GM18505 (cell line): ENCODE measurements at regions not wholly inside any gene's neighbourhood (a gene's known extent, or its start where the extent isn't known, plus 50 kb on each side); places are given as distances from the start of the nearest gene placed in this dataset.

Experiments used
- ATAC-seq: cut with Tn5 transposase; IDR thresholded peaks from one replicate; pipeline ENCODE4 v1.9.1; 2021; ENCODE audit not compliant: unreplicated experiment
- POLR2A ChIP-seq: IDR thresholded peaks from 4 replicates; pipeline ENCODE4 v1.6.1; 2011; ENCODE audit warnings: borderline replicate concordance; ENCODE audit not compliant: insufficient read depth, insufficient read length; ENCODE audit errors: extremely low read depth

DNA sequence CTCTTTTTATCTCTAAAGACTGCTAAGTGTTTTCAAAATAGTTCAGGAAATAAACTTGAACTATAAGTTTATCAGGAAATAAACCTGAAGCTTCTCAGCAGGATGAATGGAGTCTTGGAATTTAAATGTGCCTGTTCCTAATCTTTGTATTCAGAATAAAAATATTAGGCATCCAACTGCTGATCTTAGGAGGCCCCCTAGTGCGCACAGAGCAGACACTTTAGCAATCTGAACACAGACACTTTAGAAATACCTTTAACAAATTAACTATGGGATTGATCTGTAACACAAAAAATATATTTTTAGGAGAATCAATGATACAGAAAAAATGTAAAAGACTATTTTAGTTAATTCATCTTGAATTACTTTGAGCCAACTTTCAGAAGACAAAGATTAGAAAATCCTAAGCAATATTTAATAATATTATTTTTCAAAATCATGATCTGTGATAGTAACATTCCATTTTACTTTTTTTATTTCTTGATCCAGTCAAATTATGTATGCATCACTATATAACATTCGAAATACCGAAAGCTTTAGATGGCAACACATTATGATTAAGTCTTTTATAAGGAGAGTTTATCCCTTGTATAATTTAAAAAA is 80.9 kb downstream of the SLC41A2 start:
- ATAC-seq = no peak
- TF ChIP-seq POLR2A = no peak

GRCh38 chr12:104873374-104873773 is 84.7 kb downstream of the SLC41A2 start:
- TF ChIP-seq POLR2A = no peak
- ATAC-seq = no peak

DNA sequence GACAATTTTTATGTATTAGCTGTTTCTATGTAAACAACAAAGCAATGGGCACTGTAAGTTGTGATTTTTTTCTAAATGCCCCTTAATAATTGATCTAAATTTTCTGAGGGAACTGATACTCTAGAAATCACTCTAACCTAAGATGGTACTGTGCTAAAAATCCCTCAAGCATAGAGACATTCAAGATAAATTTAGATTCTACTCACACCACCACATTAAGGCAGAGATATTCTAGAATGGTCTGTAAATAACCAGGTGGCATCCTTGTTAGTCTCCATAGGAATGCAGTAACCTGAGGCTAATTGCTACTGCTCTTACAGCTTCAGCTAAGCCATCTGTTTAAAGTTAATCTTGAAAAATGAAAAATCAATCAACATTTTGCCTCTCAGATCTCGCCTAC is 87.3 kb downstream of the SLC41A2 start:
- no peak for TF ChIP-seq POLR2A

GRCh38 chr12:104866291-104866690 is 91.8 kb downstream of the SLC41A2 start:
- ATAC-seq = no peak
- no peak for TF ChIP-seq POLR2A

More for the DNA sequence above, 87.3 kb downstream of the SLC41A2 start:
- ATAC-seq = no peak

DNA sequence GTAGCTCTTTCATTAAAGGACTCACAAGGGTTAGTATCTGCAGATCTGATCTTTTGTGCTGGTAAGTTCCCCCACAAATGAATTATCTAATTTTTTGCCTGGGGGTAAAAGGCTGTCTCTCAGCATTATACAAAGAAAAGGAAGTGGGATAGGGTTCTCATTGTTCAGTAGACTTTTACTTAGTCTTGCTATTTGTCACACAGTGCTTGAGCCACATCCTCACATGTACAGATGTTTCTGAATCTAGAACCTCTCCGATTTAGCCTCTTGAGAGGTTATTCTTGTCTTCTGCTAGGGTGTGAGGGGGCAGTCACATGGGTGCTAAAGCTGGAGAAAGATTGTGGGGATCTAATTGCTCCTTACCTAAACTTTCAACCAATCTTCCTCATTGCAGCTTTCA is 93.0 kb downstream of the SLC41A2 start:
- ATAC-seq = peak; percentile 74
- TF ChIP-seq POLR2A = no peak

- TF ChIP-seq POLR2A = no peak
Observed at GRCh38 chr12:104864668-104865067, 93.4 kb downstream of the SLC41A2 start.

GRCh38 chr12:104863296-104863948 is 94.7 kb downstream of the SLC41A2 start:
- no peak for ATAC-seq
- no peak for TF ChIP-seq POLR2A

More at GRCh38 chr12:104864668-104865067, 93.4 kb downstream of the SLC41A2 start:
- ATAC-seq = no peak

- ATAC-seq = no peak
- no peak for TF ChIP-seq POLR2A
Observed at GRCh38 chr12:104858611-104859543, 99.2 kb downstream of the SLC41A2 start.

GRCh38 chr12:104856531-104856930 is 101.6 kb downstream of the SLC41A2 start:
- TF ChIP-seq POLR2A = no peak
- no peak for ATAC-seq

DNA sequence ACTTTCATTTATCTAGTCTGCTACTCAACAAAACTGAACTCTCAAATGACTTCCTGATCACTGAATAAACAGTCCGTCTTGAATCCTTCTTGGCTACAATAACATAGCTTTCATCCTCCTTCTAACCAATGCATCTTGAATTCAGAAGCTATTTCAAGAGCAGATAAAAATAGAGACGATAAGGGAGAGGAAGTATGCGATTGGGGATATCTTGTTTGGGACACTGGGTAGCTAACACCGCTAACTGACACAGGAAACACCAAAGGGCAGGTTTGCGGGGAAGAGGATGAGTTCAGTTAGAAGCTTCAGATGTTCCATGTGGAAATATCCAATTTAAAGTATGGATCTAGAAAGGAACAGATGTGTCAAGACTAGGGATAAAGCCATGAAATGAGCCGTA is 102.5 kb downstream of the SLC41A2 start:
- TF ChIP-seq POLR2A = no peak
- no peak for ATAC-seq

DNA sequence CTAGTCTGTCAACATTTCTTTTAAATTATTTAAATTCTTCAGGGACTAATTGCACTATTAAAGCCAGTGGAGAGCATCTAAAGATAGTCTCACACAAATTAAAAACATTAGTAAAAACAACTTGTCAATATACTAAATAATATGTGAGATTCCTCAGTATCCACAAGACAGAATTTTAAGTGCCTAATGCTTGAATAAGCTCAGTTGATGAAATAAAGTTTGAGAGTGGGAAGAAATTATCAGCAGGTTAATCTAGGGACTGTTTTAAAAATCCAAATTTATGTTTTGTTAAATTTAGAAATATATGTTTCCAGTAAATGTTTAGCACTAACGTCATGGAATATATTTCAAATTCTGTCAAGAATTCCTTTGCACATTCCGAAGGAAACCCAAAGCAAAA is 105.2 kb downstream of the SLC41A2 start:
- TF ChIP-seq POLR2A = no peak
- ATAC-seq = no peak

GRCh38 chr12:104852102-104852501 is 106.0 kb downstream of the SLC41A2 start:
- no peak for TF ChIP-seq POLR2A
- no peak for ATAC-seq

GRCh38 chr12:104850781-104851180 is 107.3 kb downstream of the SLC41A2 start:
- TF ChIP-seq POLR2A = no peak
- ATAC-seq = no peak
